ENCODE measurements at regions not wholly inside any gene's neighbourhood (a gene's known extent, or its start where the extent isn't known, plus 50 kb on each side); places are given as distances from the start of the nearest gene placed in this dataset.

GRCh38 chr21:41660748-41661147, 106.1 kb downstream of the RIPK4 start:
- no peaks in the 10 kb centered on the region for H3K27me3 ChIP-seq (ENCODE audit: control insufficient read depth, insufficient read depth, low read length)

GRCh38 chr21:41659791-41660560, 106.9 kb downstream of the RIPK4 start:
- Histone ChIP-seq H3K36me3 (ENCODE audit: control insufficient read depth, low read depth, low read length) (no peaks in the 10 kb centered on the region), H3K27ac (ENCODE audit: low read length) (no peak overlapping the region), H3K27me3 (ENCODE audit: control insufficient read depth, insufficient read depth, low read length) (no peaks in the 10 kb centered on the region), H3K9ac (ENCODE audit: low read length) (no peak overlapping the region), H3K9me3 (ENCODE audit: control insufficient read depth, low read depth, low read length) (no peaks in the 10 kb centered on the region), H3K4me3 (ENCODE audit: low read length) (no peak overlapping the region), H3K4me1 (ENCODE audit: control insufficient read depth, low read depth, low read length) (peaks cover 16% of the 10 kb centered on the region)

More at GRCh38 chr21:41660748-41661147, 106.1 kb downstream of the RIPK4 start:
- Histone ChIP-seq H3K9ac (ENCODE audit: low read length) (no peak overlapping the region), H3K4me3 (ENCODE audit: low read length) (no peak overlapping the region), H3K36me3 (ENCODE audit: control insufficient read depth, low read depth, low read length) (no peaks in the 10 kb centered on the region), H3K27ac (ENCODE audit: low read length) (no peak overlapping the region), H3K9me3 (ENCODE audit: control insufficient read depth, low read depth, low read length) (no peaks in the 10 kb centered on the region), H3K4me1 (ENCODE audit: control insufficient read depth, low read depth, low read length) (peaks cover 16% of the 10 kb centered on the region)

DNA sequence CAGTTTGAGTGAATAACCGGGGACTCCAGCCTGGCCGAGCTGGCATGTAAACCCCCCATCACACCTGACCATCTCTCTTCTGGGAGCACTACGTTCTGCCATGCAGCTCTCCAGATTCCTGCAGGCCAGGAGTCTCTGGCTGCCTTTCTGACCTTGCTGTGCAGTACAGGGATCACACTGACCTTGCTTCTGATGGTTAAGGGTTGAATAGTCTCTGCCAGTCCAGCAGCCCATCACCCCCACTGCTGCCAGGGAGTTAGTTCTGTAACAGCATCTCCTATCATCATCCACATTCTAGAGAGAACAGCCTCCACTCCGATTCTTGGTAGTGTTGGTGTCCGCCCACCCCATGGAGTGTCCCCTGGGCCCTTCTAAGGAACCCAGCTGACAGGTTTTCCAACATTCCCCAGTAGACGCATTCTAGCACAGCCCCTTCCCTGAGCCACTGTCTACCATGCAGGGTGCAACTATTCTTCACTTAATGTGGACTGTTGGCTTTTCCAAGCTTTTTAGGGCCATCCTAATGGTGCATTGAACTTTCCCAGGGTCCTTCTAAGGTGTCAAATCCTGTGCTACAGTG, 109.8 kb downstream of the RIPK4 start:
- Histone ChIP-seq H3K27ac (ENCODE audit: low read length) (no peak overlapping the region), H3K36me3 (ENCODE audit: control insufficient read depth, low read depth, low read length) (no peaks in the 10 kb centered on the region)

DNA sequence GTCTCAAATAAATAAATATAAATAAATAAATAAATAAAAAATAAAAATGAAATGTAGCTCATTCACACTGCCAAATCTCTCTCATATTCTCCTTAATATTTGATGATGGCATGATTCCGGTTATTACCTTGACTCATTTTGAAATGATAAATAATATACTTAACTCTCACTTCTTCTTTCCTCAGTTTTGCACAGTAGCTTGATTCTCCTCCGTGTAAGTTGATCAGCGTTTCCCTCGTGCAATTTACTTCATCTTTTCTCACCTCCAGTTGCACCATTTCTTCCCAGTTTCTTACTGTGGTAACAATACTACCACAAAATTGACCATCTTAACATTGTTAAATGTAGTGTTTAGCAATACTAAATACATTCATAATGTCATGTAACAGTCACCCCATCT, 111.6 kb downstream of the RIPK4 start:
- no peak overlapping the region for H3K27ac ChIP-seq (ENCODE audit: low read length)
- no peak overlapping the region for H3K9ac ChIP-seq (ENCODE audit: low read length)
- H3K36me3 ChIP-seq (ENCODE audit: control insufficient read depth, low read depth, low read length), result no peaks in the 10 kb centered on the region
- no peaks in the 10 kb centered on the region for H3K9me3 ChIP-seq (ENCODE audit: control insufficient read depth, low read depth, low read length)
- H3K4me3 ChIP-seq (ENCODE audit: low read length), result no peak overlapping the region
- H3K27me3 ChIP-seq (ENCODE audit: control insufficient read depth, insufficient read depth, low read length), result no peaks in the 10 kb centered on the region
- H3K4me1 ChIP-seq (ENCODE audit: control insufficient read depth, low read depth, low read length), result peaks cover 16% of the 10 kb centered on the region

More for the DNA sequence above, 109.8 kb downstream of the RIPK4 start:
- H3K27me3 ChIP-seq (ENCODE audit: control insufficient read depth, insufficient read depth, low read length), result no peaks in the 10 kb centered on the region
- peaks cover 16% of the 10 kb centered on the region for H3K4me1 ChIP-seq (ENCODE audit: control insufficient read depth, low read depth, low read length)
- H3K4me3 ChIP-seq (ENCODE audit: low read length), result no peak overlapping the region
- H3K9ac ChIP-seq (ENCODE audit: low read length), result no peak overlapping the region
- no peaks in the 10 kb centered on the region for H3K9me3 ChIP-seq (ENCODE audit: control insufficient read depth, low read depth, low read length)

GRCh38 chr21:41653954-41654491, 112.8 kb downstream of the RIPK4 start:
- Histone ChIP-seq H3K27ac (ENCODE audit: low read length) (no peak overlapping the region), H3K9ac (ENCODE audit: low read length) (no peak overlapping the region), H3K4me3 (ENCODE audit: low read length) (no peak overlapping the region)

GRCh38 chr21:41653243-41653953, 113.5 kb downstream of the RIPK4 start:
- Histone ChIP-seq H3K27ac (ENCODE audit: low read length) (no peak overlapping the region), H3K36me3 (ENCODE audit: control insufficient read depth, low read depth, low read length) (no peaks in the 10 kb centered on the region), H3K4me1 (ENCODE audit: control insufficient read depth, low read depth, low read length) (peaks cover 15% of the 10 kb centered on the region), H3K9ac (ENCODE audit: low read length) (no peak overlapping the region), H3K9me3 (ENCODE audit: control insufficient read depth, low read depth, low read length) (no peaks in the 10 kb centered on the region), H3K27me3 (ENCODE audit: control insufficient read depth, insufficient read depth, low read length) (no peaks in the 10 kb centered on the region), H3K4me3 (ENCODE audit: low read length) (no peak overlapping the region)

More at GRCh38 chr21:41653954-41654491, 112.8 kb downstream of the RIPK4 start:
- Histone ChIP-seq H3K9me3 (ENCODE audit: control insufficient read depth, low read depth, low read length) (no peaks in the 10 kb centered on the region), H3K27me3 (ENCODE audit: control insufficient read depth, insufficient read depth, low read length) (no peaks in the 10 kb centered on the region), H3K36me3 (ENCODE audit: control insufficient read depth, low read depth, low read length) (no peaks in the 10 kb centered on the region), H3K4me1 (ENCODE audit: control insufficient read depth, low read depth, low read length) (peaks cover 16% of the 10 kb centered on the region)

DNA sequence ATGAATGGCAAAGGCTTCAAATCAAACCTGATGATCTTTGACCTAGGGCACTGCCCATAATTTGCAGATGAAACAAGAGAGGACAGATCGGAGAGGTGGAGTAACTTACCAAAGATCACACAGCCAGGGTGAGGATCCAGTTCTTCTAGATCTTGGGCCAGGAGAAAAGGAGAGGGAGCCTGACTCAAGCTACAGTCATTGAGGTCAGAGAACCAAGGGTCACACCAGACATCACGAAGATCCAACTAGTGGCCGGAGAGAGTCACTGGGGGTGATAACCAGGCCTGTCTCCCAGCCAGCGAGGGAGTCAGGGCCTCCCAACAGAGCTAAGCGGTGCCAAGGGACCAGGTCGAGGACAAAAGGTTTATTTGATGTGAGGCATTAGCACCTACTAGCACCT, 115.0 kb downstream of the RIPK4 start:
- Histone ChIP-seq H3K9ac (ENCODE audit: low read length) (no peak overlapping the region), H3K4me3 (ENCODE audit: low read length) (no peak overlapping the region)

GRCh38 chr21:41651406-41651805, 115.4 kb downstream of the RIPK4 start:
- no peaks in the 10 kb centered on the region for H3K36me3 ChIP-seq (ENCODE audit: control insufficient read depth, low read depth, low read length)
- no peak overlapping the region for H3K27ac ChIP-seq (ENCODE audit: low read length)
- H3K9me3 ChIP-seq (ENCODE audit: control insufficient read depth, low read depth, low read length), result no peaks in the 10 kb centered on the region
- H3K9ac ChIP-seq (ENCODE audit: low read length), result no peak overlapping the region
- H3K27me3 ChIP-seq (ENCODE audit: control insufficient read depth, insufficient read depth, low read length), result no peaks in the 10 kb centered on the region
- H3K4me1 ChIP-seq (ENCODE audit: control insufficient read depth, low read depth, low read length), result no peaks in the 10 kb centered on the region
- H3K4me3 ChIP-seq (ENCODE audit: low read length), result no peak overlapping the region

More for the DNA sequence above, 115.0 kb downstream of the RIPK4 start:
- Histone ChIP-seq H3K36me3 (ENCODE audit: control insufficient read depth, low read depth, low read length) (no peaks in the 10 kb centered on the region), H3K4me1 (ENCODE audit: control insufficient read depth, low read depth, low read length) (peaks cover 3% of the 10 kb centered on the region), H3K9me3 (ENCODE audit: control insufficient read depth, low read depth, low read length) (no peaks in the 10 kb centered on the region), H3K27me3 (ENCODE audit: control insufficient read depth, insufficient read depth, low read length) (no peaks in the 10 kb centered on the region), H3K27ac (ENCODE audit: low read length) (no peak overlapping the region)

DNA sequence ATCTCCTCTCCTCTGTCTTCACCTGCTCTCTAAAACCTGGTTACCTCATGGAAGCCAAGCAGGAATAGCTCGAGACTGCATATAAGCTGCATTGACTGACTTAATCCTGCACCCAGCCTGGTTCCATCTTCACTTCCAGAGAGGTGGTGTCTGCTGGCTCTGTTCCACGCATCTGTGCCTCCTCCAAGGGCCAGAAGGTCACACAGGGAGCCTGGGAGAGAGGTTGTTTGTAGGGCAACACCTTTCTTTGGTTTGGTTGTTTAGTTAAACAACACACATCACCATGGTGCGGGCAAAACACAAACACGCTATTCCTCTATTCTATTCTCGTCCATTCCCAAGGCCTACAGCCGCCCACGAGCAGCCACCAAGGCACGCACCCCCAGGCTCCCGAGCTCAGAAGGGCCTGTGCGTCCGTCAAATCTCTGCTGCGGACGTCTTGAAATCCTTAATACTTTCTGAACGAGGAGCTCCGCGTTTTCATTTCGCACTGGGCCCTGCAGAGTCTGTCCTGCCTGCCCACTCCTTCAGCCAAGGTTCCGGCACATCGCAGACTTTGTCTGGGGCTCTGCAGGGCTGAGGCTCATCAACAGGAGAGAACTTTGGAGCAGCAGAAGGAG, 116.2 kb downstream of the RIPK4 start:
- no peak overlapping the region for H3K27ac ChIP-seq (ENCODE audit: low read length)
- no peaks in the 10 kb centered on the region for H3K36me3 ChIP-seq (ENCODE audit: control insufficient read depth, low read depth, low read length)
- no peaks in the 10 kb centered on the region for H3K9me3 ChIP-seq (ENCODE audit: control insufficient read depth, low read depth, low read length)
- H3K9ac ChIP-seq (ENCODE audit: low read length), result no peak overlapping the region
- no peak overlapping the region for H3K4me3 ChIP-seq (ENCODE audit: low read length)
- H3K4me1 ChIP-seq (ENCODE audit: control insufficient read depth, low read depth, low read length), result no peaks in the 10 kb centered on the region
- no peaks in the 10 kb centered on the region for H3K27me3 ChIP-seq (ENCODE audit: control insufficient read depth, insufficient read depth, low read length)

- Histone ChIP-seq H3K9ac (ENCODE audit: low read length) (no peak overlapping the region), H3K27ac (ENCODE audit: low read length) (no peak overlapping the region), H3K4me3 (ENCODE audit: low read length) (no peak overlapping the region)
Measured at GRCh38 chr21:41648591-41649031, 118.2 kb downstream of the RIPK4 start.

More at GRCh38 chr21:41648591-41649031, 118.2 kb downstream of the RIPK4 start:
- no peaks in the 10 kb centered on the region for H3K36me3 ChIP-seq (ENCODE audit: control insufficient read depth, low read depth, low read length)
- no peaks in the 10 kb centered on the region for H3K4me1 ChIP-seq (ENCODE audit: control insufficient read depth, low read depth, low read length)
- H3K9me3 ChIP-seq (ENCODE audit: control insufficient read depth, low read depth, low read length), result no peaks in the 10 kb centered on the region
- no peaks in the 10 kb centered on the region for H3K27me3 ChIP-seq (ENCODE audit: control insufficient read depth, insufficient read depth, low read length)

All from iPS-18a (cell line).